ENCODE measurements at regions not wholly inside any gene's neighbourhood (a gene's known extent, or its start where the extent isn't known, plus 50 kb on each side); places are given as distances from the start of the nearest gene placed in this dataset.

DNA sequence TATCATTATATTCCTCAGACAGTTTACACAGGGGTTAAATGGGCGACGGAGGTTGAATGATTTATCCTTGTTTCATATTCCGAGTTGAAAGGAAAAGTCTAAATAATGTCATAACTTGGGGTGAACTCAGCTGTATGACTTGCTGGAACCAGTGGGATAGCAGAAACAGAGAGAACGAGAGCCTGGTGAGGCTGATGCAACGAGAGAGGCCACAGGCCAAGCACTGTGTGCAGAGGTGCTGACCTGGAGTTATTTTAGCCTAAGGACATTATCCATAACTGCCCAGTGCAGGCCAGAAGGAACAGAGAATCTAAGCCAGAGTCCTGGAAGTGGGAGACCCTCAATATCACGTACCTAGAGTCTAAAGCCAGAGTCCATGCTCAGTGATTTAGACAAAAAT, 394.9 kb downstream of the MAFB start:
- TF ChIP-seq, protein P1, sequence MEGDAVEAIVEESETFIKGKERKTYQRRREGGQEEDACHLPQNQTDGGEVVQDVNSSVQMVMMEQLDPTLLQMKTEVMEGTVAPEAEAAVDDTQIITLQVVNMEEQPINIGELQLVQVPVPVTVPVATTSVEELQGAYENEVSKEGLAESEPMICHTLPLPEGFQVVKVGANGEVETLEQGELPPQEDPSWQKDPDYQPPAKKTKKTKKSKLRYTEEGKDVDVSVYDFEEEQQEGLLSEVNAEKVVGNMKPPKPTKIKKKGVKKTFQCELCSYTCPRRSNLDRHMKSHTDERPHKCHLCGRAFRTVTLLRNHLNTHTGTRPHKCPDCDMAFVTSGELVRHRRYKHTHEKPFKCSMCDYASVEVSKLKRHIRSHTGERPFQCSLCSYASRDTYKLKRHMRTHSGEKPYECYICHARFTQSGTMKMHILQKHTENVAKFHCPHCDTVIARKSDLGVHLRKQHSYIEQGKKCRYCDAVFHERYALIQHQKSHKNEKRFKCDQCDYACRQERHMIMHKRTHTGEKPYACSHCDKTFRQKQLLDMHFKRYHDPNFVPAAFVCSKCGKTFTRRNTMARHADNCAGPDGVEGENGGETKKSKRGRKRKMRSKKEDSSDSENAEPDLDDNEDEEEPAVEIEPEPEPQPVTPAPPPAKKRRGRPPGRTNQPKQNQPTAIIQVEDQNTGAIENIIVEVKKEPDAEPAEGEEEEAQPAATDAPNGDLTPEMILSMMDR (IDR thresholded peaks at IDR 0.05; ENCODE audit: poor library complexity) = no peak
- no peak for TF ChIP-seq EZH2phosphoT487 (IDR thresholded peaks at IDR 0.05; ENCODE audit: low read depth, severe bottlenecking, unreplicated experiment)
